Duodenal mucosa (tissue), 2 donors: ENCODE measurements at regions not wholly inside any gene's neighbourhood (a gene's known extent, or its start where the extent isn't known, plus 50 kb on each side); places are given as distances from the start of the nearest gene placed in this dataset.

ENCODE experiments used
- H3K27ac ChIP-seq: one replicate; pipeline ENCODE4 v1.7.0; 2013; ENCODE audit warnings: low read depth, low read length
- H3K27me3 ChIP-seq, 2 donors: one replicate each; pipeline ENCODE4 v1.7.0; 2013; ENCODE audit warnings: low read length in 2 of 2, control low read depth in 1 of 2; ENCODE audit not compliant: insufficient read depth in 2 of 2, control insufficient read depth in 1 of 2
- H3K36me3 ChIP-seq, 2 donors: one replicate each; pipeline ENCODE4 v1.7.0; 2013; ENCODE audit warnings: low read length in 2 of 2, control low read depth in 1 of 2; ENCODE audit not compliant: insufficient read depth in 2 of 2, control insufficient read depth in 1 of 2
- H3K4me1 ChIP-seq, 2 donors: one replicate each; pipeline ENCODE4 v1.7.0; 2013; ENCODE audit warnings: low read length in 2 of 2, control low read depth in 1 of 2; ENCODE audit not compliant: insufficient read depth in 2 of 2, control insufficient read depth in 1 of 2
- H3K4me3 ChIP-seq, 2 donors: one replicate each; pipeline ENCODE4 v1.7.0; 2013; ENCODE audit warnings: low read length in 2 of 2, low read depth in 1 of 2
- H3K9ac ChIP-seq, 2 donors: one replicate each; pipeline ENCODE4 v1.7.0; 2013; ENCODE audit warnings: low read length in 2 of 2, low read depth in 1 of 2
- H3K9me3 ChIP-seq, 2 donors: one replicate each; pipeline ENCODE4 v1.7.0; 2013; ENCODE audit warnings: low read length in 2 of 2, control low read depth in 1 of 2; ENCODE audit not compliant: control insufficient read depth in 1 of 2

DNA sequence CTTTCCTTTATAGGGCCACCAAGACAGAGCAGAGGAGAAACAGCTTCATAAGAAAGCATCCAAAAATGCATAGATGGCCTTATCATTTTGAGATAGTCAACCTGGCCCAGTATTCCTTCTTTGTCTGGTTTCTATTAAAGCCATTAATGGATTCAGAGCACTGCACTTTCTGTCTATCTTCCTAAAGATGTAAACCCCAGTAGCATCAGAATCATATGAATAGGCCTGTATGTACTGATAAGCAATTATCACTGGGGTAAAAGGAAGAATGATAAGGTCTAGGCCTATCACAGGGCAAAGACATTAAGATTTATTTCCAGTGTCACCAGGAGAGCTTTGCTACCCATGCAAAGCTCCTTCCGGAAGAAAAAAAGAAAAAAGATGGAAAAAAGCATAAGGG lies 432.5 kb upstream of the C9orf72 start:
- Histone ChIP-seq H3K4me3 (no peak overlapping the region), H3K9me3 (no peaks in the 10 kb centered on the region)

DNA sequence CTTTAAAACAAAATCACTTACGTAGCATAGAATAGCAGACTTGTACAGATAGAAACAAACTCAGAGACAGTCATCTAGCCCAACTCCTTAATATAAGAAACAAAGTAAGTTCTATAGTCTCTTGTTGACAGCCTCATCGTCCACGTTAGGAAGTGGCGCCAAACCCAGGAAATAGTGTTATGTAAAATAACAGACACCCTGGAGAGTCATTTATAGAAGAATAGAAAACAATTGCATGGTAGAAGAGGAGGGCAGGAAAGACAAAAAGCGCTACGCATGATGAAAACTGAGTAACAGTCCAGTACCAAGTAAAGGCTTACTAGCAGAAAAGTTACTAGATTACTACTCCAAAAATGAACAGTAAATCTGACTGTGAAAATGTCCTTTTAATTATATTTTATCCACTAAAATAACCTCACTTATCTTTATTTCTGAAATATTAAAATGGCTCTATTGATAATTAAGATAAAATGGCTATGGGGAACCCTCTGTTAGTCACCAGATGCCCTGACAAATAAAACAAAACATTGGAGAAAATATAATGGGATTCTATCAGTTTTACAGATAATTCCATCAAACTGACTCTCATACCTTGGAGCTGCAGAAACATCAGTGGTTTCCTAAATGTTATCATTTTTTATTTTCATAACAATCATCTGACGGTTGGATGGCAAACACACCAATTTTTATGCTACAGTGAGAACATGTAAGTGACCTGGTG lies 434.0 kb upstream of the C9orf72 start:
- Histone ChIP-seq H3K4me3 (no peak overlapping the region), H3K27me3 (no peaks in the 10 kb centered on the region), H3K9me3 (no peaks in the 10 kb centered on the region), H3K27ac (no peak overlapping the region), H3K36me3 (no peaks in the 10 kb centered on the region), H3K9ac (no peak overlapping the region), H3K4me1 (no peaks in the 10 kb centered on the region)

More for the DNA sequence above, 432.5 kb upstream of the C9orf72 start:
- Histone ChIP-seq H3K27me3 (no peaks in the 10 kb centered on the region), H3K27ac (no peak overlapping the region), H3K36me3 (no peaks in the 10 kb centered on the region), H3K9ac (no peak overlapping the region), H3K4me1 (no peaks in the 10 kb centered on the region)

DNA sequence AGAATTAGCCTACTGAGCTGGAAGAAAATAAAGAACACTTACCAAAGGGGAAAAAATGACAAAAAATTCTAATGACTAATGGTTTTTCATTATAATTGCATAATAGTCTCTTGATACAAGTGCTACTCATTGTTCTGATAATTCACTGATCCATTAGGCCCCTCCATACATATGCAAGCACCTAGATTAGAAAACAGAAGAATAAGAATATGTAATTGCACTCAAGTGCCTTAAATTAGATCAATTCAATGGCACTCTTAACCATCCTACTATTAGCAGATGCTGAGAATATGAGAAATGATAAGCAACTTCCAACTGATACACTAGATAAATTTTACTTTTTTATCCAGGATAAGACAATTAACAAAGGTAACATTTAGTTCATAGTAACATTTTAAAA lies 440.9 kb upstream of the C9orf72 start:
- Histone ChIP-seq H3K4me1 (no peaks in the 10 kb centered on the region), H3K36me3 (no peaks in the 10 kb centered on the region), H3K9me3 (no peaks in the 10 kb centered on the region), H3K9ac (no peak overlapping the region), H3K4me3 (no peak overlapping the region), H3K27me3 (no peaks in the 10 kb centered on the region), H3K27ac (no peak overlapping the region)

DNA sequence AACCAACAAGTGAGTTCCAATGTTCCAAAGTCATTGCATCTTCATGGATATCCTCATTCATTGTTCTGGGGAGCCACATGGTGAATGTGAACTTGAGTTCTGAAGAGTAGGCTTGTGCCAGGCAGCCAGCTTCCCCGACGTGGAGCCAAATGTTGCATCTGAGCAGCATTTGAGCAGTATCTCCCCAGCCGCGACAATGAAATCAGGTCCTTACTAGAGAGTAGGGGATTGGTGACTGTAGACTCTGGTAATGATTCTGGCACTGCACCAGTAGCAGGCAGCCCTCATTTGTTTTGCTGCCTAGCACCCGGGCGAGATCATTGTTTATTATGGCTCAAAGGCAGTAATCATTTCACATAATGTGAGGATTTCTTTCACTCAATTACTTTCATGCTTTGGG lies 451.4 kb upstream of the C9orf72 start:
- no peak overlapping the region for H3K27ac ChIP-seq
- H3K9me3 ChIP-seq = no peaks in the 10 kb centered on the region
- H3K36me3 ChIP-seq = no peaks in the 10 kb centered on the region
- no peak overlapping the region for H3K4me3 ChIP-seq
- no peak overlapping the region for H3K9ac ChIP-seq
- no peaks in the 10 kb centered on the region for H3K4me1 ChIP-seq
- H3K27me3 ChIP-seq = no peaks in the 10 kb centered on the region

DNA sequence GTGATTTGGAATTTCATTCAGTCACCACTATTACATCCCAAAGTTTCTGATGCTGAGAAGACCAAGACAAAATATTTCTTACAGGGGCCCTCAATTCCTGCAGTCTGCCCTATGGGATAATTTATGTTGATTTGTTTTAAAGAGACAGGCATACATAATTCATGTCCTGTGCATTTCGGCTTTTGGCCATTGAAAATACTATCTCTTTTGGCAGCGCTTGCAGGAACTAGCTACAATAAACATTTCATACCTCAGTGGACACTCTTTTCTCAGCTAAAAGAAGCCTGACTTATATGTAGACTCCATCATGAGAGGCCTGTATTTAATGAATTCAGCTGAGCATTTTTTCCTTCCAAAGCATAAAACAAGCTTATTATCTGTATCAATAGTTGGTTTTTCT lies 451.9 kb upstream of the C9orf72 start:
- H3K9me3 ChIP-seq = no peaks in the 10 kb centered on the region
- H3K27me3 ChIP-seq = no peaks in the 10 kb centered on the region
- no peak overlapping the region for H3K9ac ChIP-seq
- H3K4me3 ChIP-seq = no peak overlapping the region
- H3K4me1 ChIP-seq = no peaks in the 10 kb centered on the region
- no peak overlapping the region for H3K27ac ChIP-seq
- no peaks in the 10 kb centered on the region for H3K36me3 ChIP-seq

DNA sequence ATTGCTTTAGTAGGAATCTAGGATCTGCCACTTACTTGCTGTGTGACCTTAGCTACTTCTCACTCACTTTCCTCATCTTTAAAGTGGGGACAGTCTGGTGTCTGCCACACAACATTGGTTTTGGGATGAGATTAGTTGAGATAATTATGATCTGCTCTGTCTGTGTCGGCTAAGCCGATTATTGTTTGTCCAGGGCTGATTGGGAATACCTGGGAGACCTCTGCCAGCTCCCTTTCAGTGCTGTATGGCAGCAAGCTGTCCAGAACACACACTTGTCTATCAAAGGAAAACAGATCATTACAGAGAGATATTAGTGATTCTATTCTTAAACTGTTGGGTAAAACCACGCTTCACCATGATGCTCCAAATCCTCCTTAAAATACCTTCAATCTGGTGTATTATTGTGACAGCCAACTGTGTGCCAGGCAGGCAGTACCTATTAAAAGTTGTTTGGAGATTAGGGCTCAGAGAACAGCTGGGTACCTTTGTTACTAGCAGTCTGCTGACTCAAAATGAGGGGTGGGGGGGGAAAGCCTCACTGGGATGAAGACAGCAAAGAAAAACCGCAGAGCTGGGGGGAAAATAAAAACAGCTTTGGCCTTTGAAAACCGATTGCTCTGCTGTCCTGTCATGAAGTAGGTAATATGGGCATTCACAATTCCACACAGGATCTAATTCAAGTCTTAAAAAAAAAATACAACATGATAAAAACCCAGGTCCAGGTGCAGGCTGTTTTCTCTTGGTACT lies 458.4 kb upstream of the C9orf72 start:
- no peak overlapping the region for H3K9ac ChIP-seq
- no peak overlapping the region for H3K4me3 ChIP-seq
- H3K27me3 ChIP-seq = no peaks in the 10 kb centered on the region

DNA sequence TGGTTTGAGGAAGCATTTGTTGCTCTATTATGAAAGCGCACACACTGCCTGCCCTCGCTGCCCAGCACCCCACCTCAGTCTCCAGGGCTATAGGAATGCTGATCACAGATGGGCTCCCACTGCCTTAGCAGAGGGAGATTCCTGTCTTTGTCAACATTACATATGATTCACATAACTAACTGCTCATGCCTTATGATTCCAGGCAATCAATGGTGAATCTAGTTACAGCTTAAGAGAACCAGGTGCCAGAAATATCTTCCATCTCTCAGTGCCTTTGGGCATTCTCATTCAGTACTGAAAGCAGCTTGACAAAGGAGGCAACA lies 458.9 kb upstream of the C9orf72 start:
- no peaks in the 10 kb centered on the region for H3K36me3 ChIP-seq
- no peaks in the 10 kb centered on the region for H3K27me3 ChIP-seq
- H3K4me3 ChIP-seq = no peak overlapping the region
- no peak overlapping the region for H3K27ac ChIP-seq
- no peak overlapping the region for H3K9ac ChIP-seq
- H3K9me3 ChIP-seq = no peaks in the 10 kb centered on the region
- H3K4me1 ChIP-seq = no peaks in the 10 kb centered on the region

More for the DNA sequence above, 458.4 kb upstream of the C9orf72 start:
- H3K9me3 ChIP-seq = no peaks in the 10 kb centered on the region
- no peaks in the 10 kb centered on the region for H3K4me1 ChIP-seq
- no peaks in the 10 kb centered on the region for H3K36me3 ChIP-seq
- H3K27ac ChIP-seq = no peak overlapping the region

DNA sequence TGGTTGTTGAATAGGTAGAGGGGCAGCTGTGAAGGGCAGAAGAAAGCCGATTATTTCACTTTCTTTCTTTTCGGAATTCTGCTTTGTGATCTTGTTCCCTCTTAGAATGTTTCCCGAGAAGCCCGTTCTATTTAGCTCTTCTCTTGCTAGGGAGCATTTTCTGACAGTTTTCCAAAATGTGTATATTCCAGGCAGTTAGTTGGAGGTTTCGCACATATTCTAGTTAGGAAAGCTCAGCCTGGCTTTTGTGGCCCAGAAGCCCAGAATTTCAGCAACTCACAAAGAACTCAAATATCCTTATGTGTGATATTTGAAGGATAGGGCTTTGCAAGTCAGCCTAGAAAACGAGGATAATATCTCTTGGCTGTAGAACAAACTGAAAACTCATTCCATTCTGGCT lies 461.0 kb upstream of the C9orf72 start:
- H3K4me3 ChIP-seq = no peak overlapping the region
- no peaks in the 10 kb centered on the region for H3K36me3 ChIP-seq
- H3K27me3 ChIP-seq = no peaks in the 10 kb centered on the region
- H3K4me1 ChIP-seq = no peaks in the 10 kb centered on the region
- H3K27ac ChIP-seq = no peak overlapping the region
- no peaks in the 10 kb centered on the region for H3K9me3 ChIP-seq
- no peak overlapping the region for H3K9ac ChIP-seq

DNA sequence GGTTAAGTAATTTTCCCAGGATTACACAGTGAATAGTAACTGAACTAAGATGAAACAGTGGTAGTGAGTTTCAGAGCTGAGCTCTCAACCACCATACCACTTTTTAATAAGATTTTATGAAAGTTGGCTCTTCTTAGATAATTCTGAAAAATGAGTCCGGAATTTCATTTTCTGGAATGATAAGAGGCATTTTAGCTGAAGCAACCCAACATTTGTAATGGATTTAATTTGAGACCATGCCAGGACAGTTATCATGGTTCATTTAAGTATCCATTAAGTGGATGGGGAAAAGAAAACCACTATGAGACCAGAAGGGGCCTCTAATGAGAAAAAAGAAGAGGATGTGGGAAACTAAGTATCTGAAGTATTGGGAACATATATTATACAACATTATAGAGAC lies 464.7 kb upstream of the C9orf72 start:
- H3K27me3 ChIP-seq = no peaks in the 10 kb centered on the region
- H3K27ac ChIP-seq = no peak overlapping the region
- H3K36me3 ChIP-seq = no peaks in the 10 kb centered on the region
- no peaks in the 10 kb centered on the region for H3K4me1 ChIP-seq
- H3K4me3 ChIP-seq = no peak overlapping the region
- H3K9me3 ChIP-seq = no peaks in the 10 kb centered on the region
- H3K9ac ChIP-seq = no peak overlapping the region

DNA sequence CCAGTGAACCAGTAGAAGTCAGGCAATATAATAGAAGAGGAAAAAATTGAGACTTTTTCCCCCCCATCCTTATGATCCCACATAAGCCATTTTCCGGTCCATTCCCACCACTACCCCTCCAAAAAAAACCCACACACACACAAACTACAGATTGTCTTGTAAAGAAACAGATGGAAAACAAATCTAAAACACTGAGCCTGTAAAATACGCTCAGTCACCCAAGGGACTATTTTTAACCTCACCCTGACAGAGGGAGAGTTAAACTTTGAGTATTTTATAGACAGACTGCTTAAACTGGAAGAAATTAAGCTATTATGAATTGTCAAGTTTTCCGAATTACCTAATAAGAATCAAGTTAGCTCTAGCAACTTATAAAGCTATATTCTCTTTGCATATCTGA lies 471.8 kb upstream of the C9orf72 start:
- H3K4me1 ChIP-seq = no peaks in the 10 kb centered on the region
- H3K36me3 ChIP-seq = no peaks in the 10 kb centered on the region
- H3K4me3 ChIP-seq = no peak overlapping the region
- H3K27me3 ChIP-seq = no peaks in the 10 kb centered on the region
- no peak overlapping the region for H3K9ac ChIP-seq
- H3K9me3 ChIP-seq = no peaks in the 10 kb centered on the region
- H3K27ac ChIP-seq = no peak overlapping the region
